Small intestine (tissue), 7 donors: ENCODE measurements at regions not wholly inside any gene's neighbourhood (a gene's known extent, or its start where the extent isn't known, plus 50 kb on each side); places are given as distances from the start of the nearest gene placed in this dataset.
"Not testable (repeated sequence)": the region's sequence is repeated elsewhere in the genome, so short reads cannot be mapped to it uniquely, and the experiment has no call there.

ENCODE experiments used
- DNase-seq, 2 donors: peaks; one replicate each; pipeline versions ENCODE4 v3.0.0 to v3.0.0-alpha.2; 2013
- FAIRE-seq: peaks from 2 replicates; lab custom pipeline; 2012; peaks lifted over from hg19 to GRCh38; lab: Jason Lieb, UNC
- H3K27ac ChIP-seq, 3 donors: one replicate each; pipeline ENCODE4 v1.5.1; 2013; ENCODE audit warnings: low read length in 2 of 3, mild to moderate bottlenecking in 2 of 3, control low read depth in 1 of 3, inconsistent platforms in 1 of 3, low read depth in 1 of 3, moderate library complexity in 1 of 3
- H3K27me3 ChIP-seq, 3 donors: one replicate each; pipeline ENCODE4 v1.6.1; 2013; ENCODE audit warnings: low read length in 3 of 3, inconsistent platforms in 1 of 3; ENCODE audit not compliant: control insufficient read depth in 3 of 3, insufficient read depth in 3 of 3
- H3K36me3 ChIP-seq, 3 donors: one replicate each; pipeline ENCODE4 v1.6.1; 2013; ENCODE audit warnings: low read length in 3 of 3, inconsistent platforms in 1 of 3, low read depth in 1 of 3, mild to moderate bottlenecking in 1 of 3, moderate library complexity in 1 of 3; ENCODE audit not compliant: control insufficient read depth in 3 of 3, insufficient read depth in 2 of 3
- H3K4me1 ChIP-seq, 3 donors: one replicate each; pipeline ENCODE4 v1.6.1; 2013; ENCODE audit warnings: low read length in 2 of 3, inconsistent platforms in 1 of 3, low read depth in 1 of 3, mild to moderate bottlenecking in 1 of 3, moderate library complexity in 1 of 3; ENCODE audit not compliant: control insufficient read depth in 3 of 3, insufficient read depth in 2 of 3
- H3K4me3 ChIP-seq, 3 donors: one replicate each; pipeline ENCODE4 v1.5.1; 2013; ENCODE audit warnings: low read length in 3 of 3, control low read depth in 1 of 3, inconsistent platforms in 1 of 3, low read depth in 1 of 3, mild to moderate bottlenecking in 1 of 3, moderate library complexity in 1 of 3
- H3K9me3 ChIP-seq, 2 donors: one replicate each; pipeline ENCODE4 v1.6.1; 2013; ENCODE audit warnings: low read depth in 1 of 2, low read length in 1 of 2; ENCODE audit not compliant: control insufficient read depth in 2 of 2, insufficient read depth in 1 of 2
- WGBS, 3 donors: extraction: QIAGEN DNeasy Blood & Tissue Kit; methylation state at CpG; one replicate each; pipeline ENCODE4 v1.1.7; 2013; 5-methylcytosine and 5-hydroxymethylcytosine counted together
- donor health status: healthy with polysubstance abuse.
- donor health status: control.
- donor health status: control.
- donor health status: Bipolar disorder and iron deficiency.
- donor health status: healthy.

- peaks cover 0 to 13% (median 0%) of the 10 kb centered on the region in 3 donors for H3K4me1 ChIP-seq
- H3K27me3 ChIP-seq: peaks cover 0 to 27% (median 8%) of the 10 kb centered on the region in 3 donors
- FAIRE-seq: no peak
- peak overlapping the region; percentile 9 to 59 (median 13) for H3K4me3 ChIP-seq
- H3K9me3 ChIP-seq: no peaks in the 10 kb centered on the region
- no peaks in the 10 kb centered on the region for H3K36me3 ChIP-seq
- 1 to 3% (median 1%) methylated on average over 47 to 49 of the region's 49 CpGs for WGBS, 3 donors
- peak; percentile 63 to 73 for DNase-seq
- no peak overlapping the region for H3K27ac ChIP-seq
Observed at GRCh38 chr10:55631071-55631654, 729.9 kb downstream of the ZWINT start.

DNA sequence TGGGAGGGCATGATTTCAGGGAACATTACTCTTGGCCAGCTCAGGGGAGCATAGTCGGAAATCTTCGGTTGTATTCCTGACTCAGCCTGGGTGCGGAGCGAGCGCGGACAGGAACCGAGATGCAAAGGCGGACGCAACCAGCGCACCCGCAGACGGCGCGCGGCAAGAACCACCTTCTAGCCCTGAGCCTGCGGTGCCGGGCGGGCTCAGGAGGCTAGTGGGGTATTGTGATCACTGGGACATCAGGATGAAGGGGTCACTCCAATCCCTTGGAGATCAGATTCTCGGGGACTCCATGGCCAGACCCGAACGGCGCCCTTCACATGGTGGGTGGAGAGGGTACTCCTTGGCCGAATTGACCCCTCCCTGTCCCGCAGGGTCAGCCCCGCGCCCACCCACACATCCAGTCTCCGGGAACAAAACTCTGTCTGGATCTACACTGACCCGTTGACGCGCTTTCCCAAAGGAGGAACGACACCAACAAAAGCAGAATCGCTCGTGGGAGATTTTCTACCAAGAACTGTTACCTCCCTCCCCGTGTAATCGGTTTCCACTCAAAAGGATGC lies 730.5 kb downstream of the ZWINT start:
- peaks cover 0 to 13% (median 0%) of the 10 kb centered on the region in 3 donors for H3K4me1 ChIP-seq
- H3K36me3 ChIP-seq: no peaks in the 10 kb centered on the region
- no peak overlapping the region for H3K27ac ChIP-seq
- no peak for FAIRE-seq
- peak; percentile 14 to 21 for DNase-seq
- 2 to 9% (median 3%) methylated on average over 35 of the region's 35 CpGs for WGBS, 3 donors
- H3K4me3 ChIP-seq: peak overlapping the region in 2 of 3 donors; percentile 5 to 59
- peaks cover 0 to 27% (median 8%) of the 10 kb centered on the region in 3 donors for H3K27me3 ChIP-seq
- no peaks in the 10 kb centered on the region for H3K9me3 ChIP-seq

GRCh38 chr10:55629793-55630490 lies 731.1 kb downstream of the ZWINT start:
- H3K9me3 ChIP-seq: no peaks in the 10 kb centered on the region
- peaks cover 0 to 13% (median 0%) of the 10 kb centered on the region in 3 donors for H3K4me1 ChIP-seq
- no peaks in the 10 kb centered on the region for H3K36me3 ChIP-seq
- peak overlapping the region in 1 of 3 donors; percentile 59 for H3K4me3 ChIP-seq
- FAIRE-seq (no peak), DNase-seq (peak; percentile 36 to 56)
- H3K27ac ChIP-seq: no peak overlapping the region
- H3K27me3 ChIP-seq: peaks cover 0 to 27% (median 8%) of the 10 kb centered on the region in 3 donors
- 3 to 10% (median 5%) methylated on average over 21 of the region's 21 CpGs for WGBS, 3 donors

- H3K4me3 ChIP-seq: peak overlapping the region in 1 of 3 donors; percentile 27
- FAIRE-seq (no peak), DNase-seq (peak; percentile 11 to 36)
- no peak overlapping the region for H3K27ac ChIP-seq
- H3K27me3 ChIP-seq: peaks cover 0 to 27% (median 8%) of the 10 kb centered on the region in 3 donors
- no peaks in the 10 kb centered on the region for H3K36me3 ChIP-seq
- no peaks in the 10 kb centered on the region for H3K9me3 ChIP-seq
- peaks cover 0 to 13% (median 0%) of the 10 kb centered on the region in 3 donors for H3K4me1 ChIP-seq
- 0 to 5% (median 1%) methylated on average over 30 of the region's 30 CpGs for WGBS, 3 donors
Observed at GRCh38 chr10:55628260-55628701, 732.8 kb downstream of the ZWINT start.

DNA sequence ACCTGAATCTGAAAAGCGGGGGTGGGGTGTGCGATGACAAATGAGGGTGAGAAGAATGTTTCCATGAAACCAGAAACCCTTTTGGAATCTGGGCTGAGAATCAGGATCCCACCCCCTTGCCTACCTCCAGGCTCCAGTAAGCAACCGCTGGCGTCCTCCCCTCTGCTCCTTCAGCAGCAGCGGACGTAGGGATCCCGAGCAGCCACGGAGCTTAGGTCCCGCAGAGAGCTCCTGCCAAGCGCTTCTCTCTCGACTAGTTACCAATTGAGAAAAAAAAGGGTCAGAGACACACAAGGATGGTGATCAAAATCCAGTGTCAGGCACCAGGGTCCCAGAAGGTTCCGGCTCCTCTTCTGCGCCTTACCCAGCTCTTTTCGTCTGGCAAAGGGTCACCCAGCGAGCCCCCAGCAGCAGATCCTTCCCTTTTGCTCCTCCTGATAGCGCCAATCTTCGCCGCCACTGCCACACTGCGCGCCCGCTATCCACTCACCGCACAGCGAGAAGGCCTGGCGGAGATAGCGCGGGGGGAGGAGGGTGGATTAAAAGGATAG lies 733.5 kb downstream of the ZWINT start:
- Histone ChIP-seq H3K4me3 (peak overlapping the region in 1 of 3 donors; percentile 27), H3K27me3 (peaks cover 0 to 27% (median 8%) of the 10 kb centered on the region in 3 donors), H3K9me3 (no peaks in the 10 kb centered on the region), H3K4me1 (peaks cover 0 to 13% (median 0%) of the 10 kb centered on the region in 3 donors), H3K36me3 (no peaks in the 10 kb centered on the region), H3K27ac (no peak overlapping the region)
- DNase-seq (no peak), FAIRE-seq (no peak)
- 3 to 14% (median 3%) methylated on average over 25 to 26 of the region's 26 CpGs for WGBS, 3 donors

- DNase-seq: peak in 1 of 2 donors; percentile 6
- not testable (repeated sequence) for H3K36me3 ChIP-seq, H3K4me1 ChIP-seq, H3K27me3 ChIP-seq, H3K27ac ChIP-seq, H3K9me3 ChIP-seq, FAIRE-seq, H3K4me3 ChIP-seq
- WGBS, 3 donors: 0 to 4% (median 3%) methylated on average over 28 to 29 of the region's 29 CpGs
Observed at GRCh38 chr10:55601690-55602478, 759.2 kb downstream of the ZWINT start.

DNA sequence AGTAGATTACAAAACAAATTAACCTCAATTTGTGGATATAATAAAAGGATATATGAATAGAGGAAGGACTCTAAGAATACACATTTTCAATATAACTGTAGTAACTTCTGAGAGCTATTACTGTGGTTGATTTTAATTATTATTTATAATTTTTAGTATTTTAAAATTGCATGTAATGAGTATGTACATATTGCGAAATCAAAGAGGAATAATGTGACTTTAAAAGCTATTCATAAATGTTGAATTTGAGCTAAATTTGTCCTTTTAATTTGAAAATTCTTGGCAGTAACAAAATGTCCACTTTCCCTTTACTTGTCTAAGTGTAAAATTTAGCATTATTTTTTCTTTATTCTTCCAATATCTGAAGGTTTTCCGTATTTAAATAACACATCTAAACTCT lies 750.6 kb upstream of the PCDH15 start:
- Histone ChIP-seq H3K4me1 (no peaks in the 10 kb centered on the region), H3K36me3 (no peaks in the 10 kb centered on the region), H3K9me3 (no peaks in the 10 kb centered on the region), H3K27ac (no peak overlapping the region), H3K27me3 (no peaks in the 10 kb centered on the region), H3K4me3 (no peak overlapping the region)
- 85 to 86% (median 86%) methylated on average over 2 of the region's 2 CpGs for WGBS, 3 donors
- FAIRE-seq: no peak
- no peak for DNase-seq

DNA sequence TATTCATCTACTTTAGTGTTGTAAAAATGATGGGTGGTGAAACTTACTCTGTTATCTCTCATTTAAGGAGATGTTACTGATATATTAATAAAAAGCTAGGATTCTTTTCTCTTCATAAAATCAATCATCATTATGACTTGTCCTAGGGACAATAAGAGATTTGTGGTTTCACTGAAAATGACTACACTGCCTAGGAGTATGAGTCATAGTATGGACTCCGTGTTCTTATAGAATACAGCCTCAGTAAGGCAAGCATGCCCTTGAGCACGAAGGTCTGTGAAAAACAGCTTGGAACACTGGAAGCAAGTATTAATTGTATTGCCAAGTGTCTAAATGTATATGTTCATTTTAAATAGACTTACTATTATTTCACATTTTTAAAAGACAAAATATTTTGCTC lies 749.2 kb upstream of the PCDH15 start:
- WGBS, 3 donors: 44 to 50% (median 48%) methylated on average over 2 of the region's 2 CpGs
- Histone ChIP-seq H3K4me3 (no peak overlapping the region), H3K36me3 (no peaks in the 10 kb centered on the region), H3K27ac (no peak overlapping the region), H3K4me1 (no peaks in the 10 kb centered on the region), H3K27me3 (no peaks in the 10 kb centered on the region), H3K9me3 (no peaks in the 10 kb centered on the region)
- no peak for FAIRE-seq
- no peak for DNase-seq
